HUES48 (cell line): ENCODE measurements at regions not wholly inside any gene's neighbourhood (a gene's known extent, or its start where the extent isn't known, plus 50 kb on each side); places are given as distances from the start of the nearest gene placed in this dataset.
"Not testable (repeated sequence)": the region's sequence is repeated elsewhere in the genome, so short reads cannot be mapped to it uniquely, and the experiment has no call there.

ENCODE experiments used
- H3K27ac ChIP-seq: one replicate; pipeline ENCODE4 v1.7.0; 2013; ENCODE audit warnings: low read depth, low read length, inconsistent platforms
- H3K27me3 ChIP-seq: 2 replicates; pipeline ENCODE4 v1.6.1; 2013; ENCODE audit warnings: mild to moderate bottlenecking, low read length; ENCODE audit not compliant: control insufficient read depth, insufficient read depth
- H3K36me3 ChIP-seq: 2 replicates; pipeline ENCODE4 v1.6.1; 2013; ENCODE audit warnings: low read length; ENCODE audit not compliant: control insufficient read depth, insufficient read depth
- H3K4me1 ChIP-seq: 2 replicates; pipeline ENCODE4 v1.6.1; 2013; ENCODE audit warnings: mild to moderate bottlenecking, low read length; ENCODE audit not compliant: control insufficient read depth, insufficient read depth
- H3K4me3 ChIP-seq: 2 replicates; pipeline ENCODE4 v1.5.1; 2013; ENCODE audit warnings: mild to moderate bottlenecking, low read depth, low read length
- H3K9ac ChIP-seq: 2 replicates; pipeline ENCODE4 v1.6.1; 2013; ENCODE audit warnings: mild to moderate bottlenecking, low read depth, low read length, moderate library complexity
- H3K9me3 ChIP-seq: 2 replicates; pipeline ENCODE4 v1.6.1; 2013; ENCODE audit warnings: low read length; ENCODE audit not compliant: control insufficient read depth, insufficient read depth

- H3K27ac ChIP-seq, result peak overlapping the region; percentile 80
- H3K4me3 ChIP-seq, result no peak overlapping the region
- no peaks in the 10 kb centered on the region for H3K27me3 ChIP-seq
- no peaks in the 10 kb centered on the region for H3K9me3 ChIP-seq
- peaks cover 36% of the 10 kb centered on the region for H3K4me1 ChIP-seq
- H3K36me3 ChIP-seq, result no peaks in the 10 kb centered on the region
- H3K9ac ChIP-seq, result no peak overlapping the region
Measured at GRCh38 chr2:136327162-136327852, 209.4 kb upstream of the CXCR4 start.

- Histone ChIP-seq H3K9me3 (no peaks in the 10 kb centered on the region), H3K9ac (no peak overlapping the region), H3K27me3 (no peaks in the 10 kb centered on the region), H3K4me3 (no peak overlapping the region), H3K4me1 (peaks cover 36% of the 10 kb centered on the region), H3K36me3 (no peaks in the 10 kb centered on the region), H3K27ac (no peak overlapping the region)
Measured at GRCh38 chr2:136325844-136326331, 207.9 kb upstream of the CXCR4 start.

- Histone ChIP-seq H3K4me3 (no peak overlapping the region), H3K4me1 (peaks cover 36% of the 10 kb centered on the region), H3K27ac (no peak overlapping the region), H3K36me3 (no peaks in the 10 kb centered on the region), H3K9me3 (no peaks in the 10 kb centered on the region), H3K27me3 (no peaks in the 10 kb centered on the region), H3K9ac (no peak overlapping the region)
Measured at GRCh38 chr2:136324966-136325365, 207.0 kb upstream of the CXCR4 start.

DNA sequence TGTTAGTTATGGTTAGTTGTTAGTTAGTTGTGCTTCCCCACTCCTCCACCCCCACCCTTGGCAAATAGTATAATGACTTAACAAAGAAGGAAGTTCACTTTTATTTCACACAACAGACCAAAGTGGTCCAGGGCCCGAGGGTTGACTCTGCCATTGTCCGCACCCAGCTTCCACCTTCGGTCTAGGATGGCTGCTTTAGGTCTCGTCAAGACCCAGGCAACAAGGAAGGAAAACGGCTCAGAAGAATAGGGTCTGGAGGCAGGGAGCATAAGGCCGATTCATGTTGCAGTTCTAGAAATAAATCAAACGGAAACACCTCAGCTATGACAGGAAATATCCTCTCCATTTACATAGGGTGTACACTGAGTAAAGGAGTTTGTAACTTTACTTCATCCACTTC is 206.0 kb upstream of the CXCR4 start:
- Histone ChIP-seq H3K9me3 (no peaks in the 10 kb centered on the region), H3K4me3 (no peak overlapping the region), H3K27ac (no peak overlapping the region), H3K36me3 (no peaks in the 10 kb centered on the region), H3K27me3 (no peaks in the 10 kb centered on the region), H3K4me1 (peaks cover 43% of the 10 kb centered on the region), H3K9ac (no peak overlapping the region)

GRCh38 chr2:136323195-136323594 is 205.2 kb upstream of the CXCR4 start:
- H3K4me3 ChIP-seq, result no peak overlapping the region
- no peaks in the 10 kb centered on the region for H3K27me3 ChIP-seq
- no peaks in the 10 kb centered on the region for H3K9me3 ChIP-seq
- no peak overlapping the region for H3K27ac ChIP-seq
- no peak overlapping the region for H3K9ac ChIP-seq
- peaks cover 36% of the 10 kb centered on the region for H3K4me1 ChIP-seq
- no peaks in the 10 kb centered on the region for H3K36me3 ChIP-seq

DNA sequence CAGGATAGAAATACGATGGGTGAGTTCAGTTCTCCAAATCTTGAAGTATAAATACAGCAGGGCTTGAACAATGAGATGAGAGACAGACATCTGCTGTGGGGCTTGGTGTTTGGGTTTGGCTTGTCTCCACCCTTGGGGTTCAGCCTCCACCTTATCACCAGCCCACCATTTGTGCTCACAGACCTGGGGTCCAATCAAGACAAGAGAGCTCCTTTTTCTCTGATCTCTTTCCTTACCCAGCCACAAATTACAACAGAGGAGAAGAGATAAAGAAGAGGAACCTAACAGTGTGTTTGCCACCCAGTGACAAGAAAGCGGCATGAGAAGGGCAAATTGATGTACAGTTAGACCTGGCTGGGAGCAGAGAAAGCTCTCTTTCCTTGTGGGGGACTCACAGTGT is 204.5 kb upstream of the CXCR4 start:
- H3K9me3 ChIP-seq, result no peaks in the 10 kb centered on the region
- H3K27ac ChIP-seq, result no peak overlapping the region
- no peak overlapping the region for H3K4me3 ChIP-seq
- H3K27me3 ChIP-seq, result no peaks in the 10 kb centered on the region
- no peak overlapping the region for H3K9ac ChIP-seq
- H3K36me3 ChIP-seq, result no peaks in the 10 kb centered on the region
- H3K4me1 ChIP-seq, result peaks cover 29% of the 10 kb centered on the region

GRCh38 chr2:136319651-136320050 is 201.7 kb upstream of the CXCR4 start:
- Histone ChIP-seq H3K27me3 (no peaks in the 10 kb centered on the region), H3K4me3 (no peak overlapping the region), H3K9ac (no peak overlapping the region), H3K36me3 (no peaks in the 10 kb centered on the region), H3K9me3 (no peaks in the 10 kb centered on the region), H3K4me1 (peaks cover 20% of the 10 kb centered on the region), H3K27ac (no peak overlapping the region)

- H3K9ac ChIP-seq, result no peak overlapping the region
- H3K36me3 ChIP-seq, result no peaks in the 10 kb centered on the region
- no peak overlapping the region for H3K4me3 ChIP-seq
- no peak overlapping the region for H3K27ac ChIP-seq
- H3K9me3 ChIP-seq, result no peaks in the 10 kb centered on the region
- peaks cover 16% of the 10 kb centered on the region for H3K4me1 ChIP-seq
- H3K27me3 ChIP-seq, result no peaks in the 10 kb centered on the region
Measured at GRCh38 chr2:136319237-136319636, 201.3 kb upstream of the CXCR4 start.

DNA sequence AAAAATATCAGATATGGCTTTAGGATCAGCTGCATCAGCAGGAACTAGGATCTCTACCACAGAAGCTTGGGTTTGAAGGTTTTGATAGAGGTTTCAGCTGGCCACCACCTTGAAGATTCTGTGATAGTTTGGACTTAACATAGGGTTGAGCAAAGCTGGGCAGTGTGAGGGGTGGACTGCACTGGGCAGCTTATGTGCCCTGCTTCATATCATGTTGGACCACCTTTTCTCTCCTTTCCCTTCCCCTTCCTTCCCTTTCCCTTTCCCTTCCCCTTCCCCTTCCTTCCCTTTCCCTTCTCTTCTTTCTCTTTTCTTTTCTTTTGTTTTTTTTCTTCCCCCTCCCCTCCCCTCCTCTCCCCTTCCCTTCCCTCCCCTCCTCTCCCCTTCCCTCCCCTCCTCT is 196.3 kb upstream of the CXCR4 start:
- Histone ChIP-seq H3K9ac (no peak overlapping the region), H3K36me3 (no peaks in the 10 kb centered on the region), H3K4me3 (no peak overlapping the region), H3K27ac (no peak overlapping the region), H3K4me1 (0 out of 2 replicates have a peak, but pooled peaks cover 3% of the 10 kb centered on the region), H3K9me3 (no peaks in the 10 kb centered on the region), H3K27me3 (no peaks in the 10 kb centered on the region)

GRCh38 chr2:136312568-136312967 is 194.6 kb upstream of the CXCR4 start:
- not testable (repeated sequence) for H3K4me1 ChIP-seq, H3K9ac ChIP-seq, H3K9me3 ChIP-seq, H3K4me3 ChIP-seq, H3K36me3 ChIP-seq, H3K27ac ChIP-seq, H3K27me3 ChIP-seq

GRCh38 chr2:136310797-136311603 is 193.1 kb upstream of the CXCR4 start:
- no peaks in the 10 kb centered on the region for H3K27me3 ChIP-seq
- no peak overlapping the region for H3K27ac ChIP-seq
- H3K9me3 ChIP-seq, result no peaks in the 10 kb centered on the region
- no peaks in the 10 kb centered on the region for H3K4me1 ChIP-seq
- no peak overlapping the region for H3K4me3 ChIP-seq
- no peak overlapping the region for H3K9ac ChIP-seq
- H3K36me3 ChIP-seq, result no peaks in the 10 kb centered on the region
